ENCODE measurements at regions not wholly inside any gene's neighbourhood (a gene's known extent, or its start where the extent isn't known, plus 50 kb on each side); places are given as distances from the start of the nearest gene placed in this dataset.
"Not testable (repeated sequence)": the region's sequence is repeated elsewhere in the genome, so short reads cannot be mapped to it uniquely, and the experiment has no call there.

DNA sequence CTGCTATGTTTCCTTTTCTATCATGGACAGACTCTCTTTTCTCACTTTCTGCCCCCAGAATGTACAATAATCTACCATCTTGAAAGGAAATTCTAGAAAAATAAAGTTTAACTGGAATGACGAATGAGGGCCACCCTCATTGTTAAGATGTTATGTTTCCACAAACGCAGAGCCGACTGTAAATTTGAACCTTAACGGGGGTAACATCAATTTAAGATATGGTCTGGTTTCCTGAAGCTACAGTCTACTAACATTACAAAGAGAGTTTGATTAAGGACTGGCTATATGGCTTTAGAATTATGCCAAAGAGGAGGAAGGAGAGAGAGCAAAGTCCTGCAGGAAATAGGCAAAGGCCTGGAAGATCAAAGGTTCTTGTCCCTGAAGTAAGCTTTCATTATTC lies 227.2 kb downstream of the USP46 start:
- TF ChIP-seq, protein P1, sequence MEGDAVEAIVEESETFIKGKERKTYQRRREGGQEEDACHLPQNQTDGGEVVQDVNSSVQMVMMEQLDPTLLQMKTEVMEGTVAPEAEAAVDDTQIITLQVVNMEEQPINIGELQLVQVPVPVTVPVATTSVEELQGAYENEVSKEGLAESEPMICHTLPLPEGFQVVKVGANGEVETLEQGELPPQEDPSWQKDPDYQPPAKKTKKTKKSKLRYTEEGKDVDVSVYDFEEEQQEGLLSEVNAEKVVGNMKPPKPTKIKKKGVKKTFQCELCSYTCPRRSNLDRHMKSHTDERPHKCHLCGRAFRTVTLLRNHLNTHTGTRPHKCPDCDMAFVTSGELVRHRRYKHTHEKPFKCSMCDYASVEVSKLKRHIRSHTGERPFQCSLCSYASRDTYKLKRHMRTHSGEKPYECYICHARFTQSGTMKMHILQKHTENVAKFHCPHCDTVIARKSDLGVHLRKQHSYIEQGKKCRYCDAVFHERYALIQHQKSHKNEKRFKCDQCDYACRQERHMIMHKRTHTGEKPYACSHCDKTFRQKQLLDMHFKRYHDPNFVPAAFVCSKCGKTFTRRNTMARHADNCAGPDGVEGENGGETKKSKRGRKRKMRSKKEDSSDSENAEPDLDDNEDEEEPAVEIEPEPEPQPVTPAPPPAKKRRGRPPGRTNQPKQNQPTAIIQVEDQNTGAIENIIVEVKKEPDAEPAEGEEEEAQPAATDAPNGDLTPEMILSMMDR (optimal IDR thresholded peaks at IDR 0.05 in 1 of 3, IDR thresholded peaks at IDR 0.05 in 1 of 3, conservative IDR thresholded peaks at IDR 0.05 in 1 of 3; ENCODE audit: extremely low read depth in 1 of 3, insufficient read depth in 2 of 3, low read length in 3 of 3) = no peak
- no peak for TF ChIP-seq EZH2 (IDR thresholded peaks at IDR 0.05; ENCODE audit: low read length)
- no peak overlapping the region for H3K9ac ChIP-seq (ENCODE audit: control insufficient read depth, extremely low read depth, insufficient read depth, low read length)
- DNase-seq (ENCODE audit: low read depth, low spot score) (no peak), FAIRE-seq (no peak)
- no peaks in the 10 kb centered on the region for H3K27me3 ChIP-seq (ENCODE audit: control insufficient read depth, extremely low read depth, insufficient read depth, low read length)
- H3K9me1 ChIP-seq (ENCODE audit: control insufficient read depth, extremely low read depth, insufficient read depth, low read length) = no peaks in the 10 kb centered on the region
- H3K4me3 ChIP-seq (ENCODE audit: control insufficient read depth in 2 of 3, extremely low read depth in 1 of 3, insufficient read depth in 2 of 3, low read depth in 1 of 3, low read length in 3 of 3) = no peak overlapping the region
- H3K79me2 ChIP-seq (ENCODE audit: control insufficient read depth, insufficient read depth, low read length) = no peaks in the 10 kb centered on the region
- dilution Hi-C loops (cut with MboI; ENCODE audit: extremely low pct_ligation_motif_present, low sequenced_read_pairs) = no loop called here
- H3K4me2 ChIP-seq (ENCODE audit: control insufficient read depth, extremely low read depth, insufficient read depth, low read depth, low read length) = no peak overlapping the region
- no peaks in the 10 kb centered on the region for H4K20me1 ChIP-seq (ENCODE audit: control insufficient read depth, extremely low read depth, insufficient read depth, low read length)
- no peaks in the 10 kb centered on the region for H3K9me3 ChIP-seq (ENCODE audit: control insufficient read depth, low read depth, low read length)
- no peaks in the 10 kb centered on the region for H3K4me1 ChIP-seq (ENCODE audit: control insufficient read depth, extremely low read depth, insufficient read depth, low read length)
- no peak overlapping the region for H3K27ac ChIP-seq (ENCODE audit: control insufficient read depth, insufficient read depth, low read length)
- no peaks in the 10 kb centered on the region for H3K36me3 ChIP-seq (ENCODE audit: control insufficient read depth in 2 of 2, extremely low read depth in 1 of 2, insufficient read depth in 2 of 2, low read length in 2 of 2)
- H2AFZ ChIP-seq (ENCODE audit: control insufficient read depth, low read length) = no peak overlapping the region

DNA sequence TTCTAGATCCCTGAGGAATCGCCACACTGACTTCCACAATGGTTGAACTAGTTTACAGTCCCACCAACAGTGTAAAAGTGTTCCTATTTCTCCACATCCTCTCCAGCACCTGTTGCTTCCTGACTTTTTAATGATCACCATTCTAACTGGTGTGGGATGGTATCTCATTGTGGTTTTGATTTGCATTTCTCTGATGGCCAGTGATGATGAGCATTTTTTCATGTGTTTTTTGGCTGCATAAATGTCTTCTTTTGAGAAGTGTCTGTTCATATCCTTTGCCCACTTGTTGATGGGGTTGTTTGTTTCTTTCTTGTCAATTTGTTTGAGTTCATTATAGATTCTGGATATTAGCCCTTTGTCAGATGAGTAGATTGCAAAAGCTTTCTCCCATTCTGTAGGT lies 216.6 kb downstream of the USP46 start:
- H3K36me3 ChIP-seq (ENCODE audit: control insufficient read depth in 2 of 2, extremely low read depth in 1 of 2, insufficient read depth in 2 of 2, low read length in 2 of 2); H3K27me3 ChIP-seq (ENCODE audit: control insufficient read depth, extremely low read depth, insufficient read depth, low read length); H4K20me1 ChIP-seq (ENCODE audit: control insufficient read depth, extremely low read depth, insufficient read depth, low read length); dilution Hi-C loops (cut with MboI; ENCODE audit: extremely low pct_ligation_motif_present, low sequenced_read_pairs); H3K4me1 ChIP-seq (ENCODE audit: control insufficient read depth, extremely low read depth, insufficient read depth, low read length); H3K9ac ChIP-seq (ENCODE audit: control insufficient read depth, extremely low read depth, insufficient read depth, low read length); FAIRE-seq; DNase-seq (ENCODE audit: low read depth, low spot score); H3K79me2 ChIP-seq (ENCODE audit: control insufficient read depth, insufficient read depth, low read length); H3K9me3 ChIP-seq (ENCODE audit: control insufficient read depth, low read depth, low read length); H3K4me3 ChIP-seq (ENCODE audit: control insufficient read depth in 2 of 3, extremely low read depth in 1 of 3, insufficient read depth in 2 of 3, low read depth in 1 of 3, low read length in 3 of 3); H3K27ac ChIP-seq (ENCODE audit: control insufficient read depth, insufficient read depth, low read length); H3K4me2 ChIP-seq (ENCODE audit: control insufficient read depth, extremely low read depth, insufficient read depth, low read depth, low read length); H2AFZ ChIP-seq (ENCODE audit: control insufficient read depth, low read length); H3K9me1 ChIP-seq (ENCODE audit: control insufficient read depth, extremely low read depth, insufficient read depth, low read length): not testable (repeated sequence)

DNA sequence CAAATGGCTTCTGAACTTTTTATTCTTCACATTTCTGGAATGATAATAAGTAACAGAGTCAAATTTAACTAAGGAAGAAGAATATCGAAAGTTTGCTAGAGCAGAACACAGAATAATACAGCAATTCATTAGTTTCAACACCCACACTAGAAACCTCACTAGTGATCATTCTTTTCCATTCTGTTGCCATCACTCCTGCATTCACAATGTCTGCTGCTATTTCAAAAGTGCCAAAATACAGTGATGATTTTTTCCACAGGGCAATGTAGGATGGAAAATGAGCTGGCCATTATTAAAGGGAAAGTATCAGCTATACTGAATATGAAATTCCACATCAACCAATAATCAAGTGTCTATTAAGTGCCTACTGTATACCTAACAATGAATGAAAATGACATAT lies 186.7 kb downstream of the USP46 start:
- Histone ChIP-seq H3K4me3 (ENCODE audit: control insufficient read depth in 2 of 3, extremely low read depth in 1 of 3, insufficient read depth in 2 of 3, low read depth in 1 of 3, low read length in 3 of 3) (no peak overlapping the region), H3K9me3 (ENCODE audit: control insufficient read depth, low read depth, low read length) (no peaks in the 10 kb centered on the region), H3K27me3 (ENCODE audit: control insufficient read depth, extremely low read depth, insufficient read depth, low read length) (no peaks in the 10 kb centered on the region), H2AFZ (ENCODE audit: control insufficient read depth, low read length) (no peak overlapping the region), H4K20me1 (ENCODE audit: control insufficient read depth, extremely low read depth, insufficient read depth, low read length) (no peaks in the 10 kb centered on the region), H3K9ac (ENCODE audit: control insufficient read depth, extremely low read depth, insufficient read depth, low read length) (no peak overlapping the region), H3K36me3 (ENCODE audit: control insufficient read depth in 2 of 2, extremely low read depth in 1 of 2, insufficient read depth in 2 of 2, low read length in 2 of 2) (no peaks in the 10 kb centered on the region), H3K4me1 (ENCODE audit: control insufficient read depth, extremely low read depth, insufficient read depth, low read length) (no peaks in the 10 kb centered on the region), H3K4me2 (ENCODE audit: control insufficient read depth, extremely low read depth, insufficient read depth, low read depth, low read length) (no peak overlapping the region), H3K79me2 (ENCODE audit: control insufficient read depth, insufficient read depth, low read length) (no peaks in the 10 kb centered on the region), H3K9me1 (ENCODE audit: control insufficient read depth, extremely low read depth, insufficient read depth, low read length) (no peaks in the 10 kb centered on the region), H3K27ac (ENCODE audit: control insufficient read depth, insufficient read depth, low read length) (no peak overlapping the region)
- TF ChIP-seq, protein P1 (optimal IDR thresholded peaks at IDR 0.05 in 1 of 3, IDR thresholded peaks at IDR 0.05 in 1 of 3, conservative IDR thresholded peaks at IDR 0.05 in 1 of 3; ENCODE audit: extremely low read depth in 1 of 3, insufficient read depth in 2 of 3, low read length in 3 of 3) = no peak
- no peak for TF ChIP-seq EZH2 (IDR thresholded peaks at IDR 0.05; ENCODE audit: low read length)
- FAIRE-seq (no peak), DNase-seq (ENCODE audit: low read depth, low spot score) (no peak)
- dilution Hi-C loops (cut with MboI; ENCODE audit: extremely low pct_ligation_motif_present, low sequenced_read_pairs) = no loop called here
